GM19397 (cell line): ENCODE measurements at regions not wholly inside any gene's neighbourhood (a gene's known extent, or its start where the extent isn't known, plus 50 kb on each side); places are given as distances from the start of the nearest gene placed in this dataset.

Experiments
- ATAC-seq: cut with Tn5 transposase; IDR thresholded peaks from one replicate; pipeline ENCODE4 v1.9.1; 2021; ENCODE audit warnings: mild to moderate bottlenecking, moderate library complexity; ENCODE audit not compliant: unreplicated experiment

DNA sequence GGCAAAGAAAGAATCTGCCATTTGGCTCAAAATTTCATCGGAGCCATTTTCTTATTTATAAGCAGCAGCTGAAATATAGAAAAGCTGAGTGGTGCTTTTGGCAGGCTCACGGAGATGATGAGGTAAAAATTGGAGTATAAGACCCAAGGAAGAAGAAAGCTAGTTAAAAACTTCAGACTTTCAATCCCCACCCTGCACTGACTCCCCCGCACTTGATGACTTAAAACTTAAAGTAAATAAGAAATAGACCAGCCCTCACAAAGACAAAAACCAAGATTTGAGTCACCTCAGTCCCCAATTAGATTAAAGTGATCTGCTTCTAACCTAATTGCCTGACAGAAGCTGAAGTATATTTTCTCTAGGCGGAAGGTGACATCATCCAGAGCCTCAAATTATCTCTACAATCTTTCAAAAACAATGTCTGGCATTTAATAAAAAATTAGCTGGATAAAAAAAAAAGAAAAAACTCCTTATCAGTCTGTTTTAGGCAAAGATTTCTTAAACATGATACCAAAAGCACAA, 124.0 kb upstream of the PJA2 start:
- ATAC-seq: no peak

DNA sequence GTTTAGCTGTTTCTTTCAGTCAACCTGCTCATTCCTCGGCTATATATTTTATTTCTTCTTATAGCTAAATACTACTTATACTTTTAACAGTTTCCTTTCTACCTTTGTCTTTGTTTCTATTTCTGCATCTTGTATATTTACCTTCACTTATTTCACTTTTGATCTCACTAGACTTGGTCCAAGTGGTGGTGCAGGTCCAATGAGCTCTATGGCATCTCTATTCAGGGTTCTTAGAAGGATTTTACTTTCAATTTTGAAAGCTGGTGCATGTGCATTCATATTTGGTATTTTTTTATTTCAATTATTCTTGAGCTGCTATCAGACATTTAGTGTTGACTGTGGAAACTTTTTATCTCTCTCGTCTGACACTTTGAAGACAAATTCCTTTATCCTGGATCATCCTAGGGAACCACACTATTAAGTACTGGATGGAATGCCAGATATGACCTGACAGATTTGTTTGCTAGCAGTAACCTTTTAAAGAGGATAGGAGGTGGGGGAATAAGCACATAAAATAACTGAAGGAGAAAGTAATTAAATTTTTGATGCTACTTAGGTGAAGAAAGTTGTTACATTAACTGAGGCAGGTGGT, 123.1 kb upstream of the PJA2 start:
- no peak for ATAC-seq

DNA sequence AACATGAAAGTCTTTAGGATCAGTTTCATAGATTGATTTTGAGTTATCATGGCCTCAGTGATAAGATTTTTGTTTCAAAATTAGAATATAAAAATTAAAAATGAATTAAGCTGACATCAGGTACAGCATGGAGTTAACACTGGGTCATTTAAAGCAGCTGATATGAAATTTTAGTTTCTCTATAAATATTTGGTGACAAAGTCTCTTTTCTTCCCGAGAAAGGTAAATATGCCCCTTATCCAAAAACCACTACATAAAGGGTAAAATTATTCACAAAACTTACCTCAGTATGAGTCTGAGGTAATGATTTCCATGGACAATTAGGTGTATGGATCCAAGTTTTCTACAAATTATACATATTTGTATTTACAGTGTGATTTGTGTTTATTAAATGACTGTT, 121.5 kb upstream of the PJA2 start:
- ATAC-seq: no peak

DNA sequence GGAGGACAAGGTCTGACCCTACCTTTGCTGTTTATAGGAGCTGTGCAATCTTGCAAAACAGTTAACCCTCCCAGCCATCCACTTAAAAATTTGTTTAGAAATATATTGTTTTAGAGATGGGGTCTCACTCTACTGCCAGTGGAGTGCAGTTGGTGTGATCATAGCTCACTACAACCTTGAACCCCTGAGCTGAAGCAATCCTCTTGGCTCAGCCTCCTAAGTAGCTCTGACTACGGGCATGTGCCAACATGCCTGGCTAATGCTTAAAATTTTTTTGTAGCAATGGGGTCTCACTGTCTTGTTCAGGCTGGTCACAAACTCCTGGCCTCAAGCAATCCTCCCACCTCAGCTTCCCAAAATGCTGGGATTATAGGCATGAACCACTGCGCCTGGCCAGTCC, 120.2 kb upstream of the PJA2 start:
- ATAC-seq: no peak

DNA sequence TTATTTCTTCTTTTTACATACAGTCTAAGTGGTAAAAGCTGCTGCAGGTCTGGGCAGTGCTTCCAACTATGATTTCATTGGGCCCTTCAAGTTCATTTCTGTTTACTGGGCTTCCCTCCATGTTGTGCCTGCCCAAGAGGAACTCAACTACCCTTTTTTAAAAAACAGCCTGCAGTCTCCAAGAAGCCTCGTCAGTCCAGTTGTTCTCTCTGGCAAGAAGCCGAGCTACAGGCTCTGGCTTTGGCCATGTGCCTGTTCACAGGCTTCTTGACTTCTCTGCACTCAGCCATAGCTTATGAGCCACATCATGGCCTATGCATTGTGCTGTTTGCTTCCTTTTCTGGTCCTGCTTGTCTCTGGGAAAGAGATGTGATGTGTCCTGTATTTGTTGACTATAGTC, 119.7 kb upstream of the PJA2 start:
- no peak for ATAC-seq

DNA sequence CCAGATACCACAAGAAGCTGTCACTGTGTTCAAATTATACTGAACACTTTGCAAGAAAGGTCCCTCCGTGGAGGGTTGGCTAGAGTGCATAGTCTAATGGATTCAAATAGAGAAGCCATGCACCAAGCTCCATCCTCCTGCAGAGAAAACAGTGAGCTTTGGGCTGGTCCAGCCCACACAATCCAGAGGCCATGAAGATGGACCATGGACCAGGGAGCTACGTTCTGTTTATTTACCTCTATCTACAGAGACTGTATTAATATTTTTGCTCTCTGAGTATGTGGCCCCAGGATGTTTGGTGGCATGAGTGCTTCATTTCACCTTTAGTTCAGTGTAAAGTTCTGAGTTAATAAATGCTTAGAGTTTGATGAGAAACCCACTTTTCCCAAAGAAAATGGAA, 114.8 kb upstream of the PJA2 start:
- ATAC-seq: no peak

DNA sequence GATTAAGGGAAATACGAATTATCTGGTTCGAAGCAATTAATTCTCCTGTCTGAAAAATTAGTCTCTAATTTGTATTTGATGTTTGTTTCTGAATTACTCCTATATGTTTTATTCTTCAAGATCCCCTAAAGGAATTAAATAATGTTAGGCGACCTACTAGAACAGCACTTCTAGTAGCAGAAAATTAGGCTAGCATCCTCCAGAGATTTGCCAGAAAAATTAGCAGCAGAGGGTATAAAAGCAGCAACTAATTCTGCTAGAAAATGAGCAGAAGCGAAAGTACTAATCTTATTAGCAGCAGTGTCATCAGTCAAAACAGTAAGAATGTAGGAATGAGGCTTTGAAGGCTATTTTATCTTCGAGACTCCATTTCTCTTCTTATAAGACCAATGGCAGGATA, 114.3 kb upstream of the PJA2 start:
- no peak for ATAC-seq

DNA sequence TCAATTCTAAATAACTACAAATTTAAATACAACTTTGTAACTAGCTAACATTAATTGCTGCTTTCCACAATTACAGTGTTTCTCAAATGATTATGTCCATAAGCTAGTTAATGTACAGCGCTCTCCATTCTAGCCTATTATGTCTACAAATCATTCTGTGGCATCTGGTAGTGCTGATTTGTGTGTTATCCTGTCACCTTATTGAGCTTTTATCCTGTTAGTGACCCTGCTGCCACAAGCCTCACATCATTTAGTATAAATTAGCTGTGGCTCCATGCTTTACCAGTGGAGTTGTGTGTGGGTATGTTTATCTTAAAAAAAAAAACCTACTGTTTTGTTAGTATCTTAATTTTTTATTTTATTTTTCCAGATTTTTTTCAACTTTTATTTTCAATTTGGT, 112.6 kb upstream of the PJA2 start:
- no peak for ATAC-seq

DNA sequence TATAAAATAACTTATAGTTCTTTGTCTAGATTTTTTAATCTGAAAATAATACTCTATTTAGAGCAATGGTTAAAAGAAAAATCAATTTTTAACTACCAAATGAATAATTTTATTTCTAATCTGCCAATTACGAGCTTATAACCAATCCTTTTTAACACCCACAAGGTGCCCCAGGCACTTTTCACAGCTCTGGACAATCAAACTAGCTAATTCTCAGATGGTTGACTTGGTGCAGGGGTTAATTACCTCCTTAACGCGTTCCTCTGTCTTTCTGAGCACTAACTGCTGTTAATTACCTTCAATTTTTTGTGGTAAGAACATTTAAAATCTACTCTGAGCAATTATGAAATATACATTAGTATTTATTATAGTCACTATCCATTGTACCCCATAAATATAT, 109.6 kb upstream of the PJA2 start:
- no peak for ATAC-seq

DNA sequence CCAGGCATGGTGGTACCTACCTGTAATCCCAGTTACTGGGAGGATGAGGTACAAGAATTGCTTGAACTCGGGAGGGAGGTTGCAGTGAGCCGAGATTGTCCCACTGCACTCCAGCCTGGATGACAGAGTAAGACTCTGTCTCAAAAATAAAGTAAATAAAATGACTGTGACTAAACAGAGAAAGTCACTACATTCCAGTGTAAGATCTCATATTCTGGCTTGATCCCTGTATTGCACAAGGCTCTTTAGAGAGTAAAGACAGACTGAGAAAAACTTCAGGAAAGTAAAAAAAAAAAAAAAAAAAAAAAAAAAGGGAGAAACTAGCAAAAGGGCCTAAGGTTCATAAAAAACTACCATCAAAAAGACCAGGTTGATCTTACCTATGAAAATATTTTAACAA, 106.6 kb upstream of the PJA2 start:
- ATAC-seq: no peak

DNA sequence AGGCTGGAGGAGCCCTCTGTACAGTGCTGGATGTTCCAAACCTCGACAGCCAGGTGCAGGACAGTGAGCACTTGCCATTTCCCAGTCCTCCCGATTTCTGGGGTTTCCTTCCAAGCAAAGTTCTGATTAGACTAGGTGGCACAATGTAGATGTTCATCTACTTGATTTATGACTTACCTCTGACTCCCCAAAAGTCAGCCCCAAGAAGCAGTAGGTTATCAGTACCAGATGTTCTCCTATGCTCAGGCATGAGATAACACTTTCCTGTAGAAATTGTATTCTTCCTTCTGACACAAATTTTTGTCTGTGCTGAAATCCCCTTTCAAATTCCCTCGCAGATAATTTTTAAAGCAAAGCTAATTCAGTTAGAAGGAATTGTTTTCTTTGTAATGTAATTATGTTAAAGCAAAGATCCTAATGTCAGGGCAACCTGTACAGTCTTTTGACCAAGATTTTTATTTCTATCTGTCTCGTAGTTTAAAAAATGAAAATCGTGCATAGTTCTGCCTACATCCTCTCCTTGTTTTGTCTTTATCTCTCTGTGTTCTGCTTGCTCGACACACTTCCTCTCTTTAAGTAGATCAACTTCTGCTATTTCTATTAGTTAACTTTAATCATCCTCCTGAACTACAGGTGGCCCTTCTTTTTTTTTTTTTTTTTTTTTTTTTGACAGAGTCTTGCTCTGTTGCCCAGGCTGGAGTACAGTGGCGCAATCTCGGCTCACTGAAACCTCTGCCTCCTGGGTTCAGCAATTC, 102.4 kb upstream of the PJA2 start:
- no peak for ATAC-seq

DNA sequence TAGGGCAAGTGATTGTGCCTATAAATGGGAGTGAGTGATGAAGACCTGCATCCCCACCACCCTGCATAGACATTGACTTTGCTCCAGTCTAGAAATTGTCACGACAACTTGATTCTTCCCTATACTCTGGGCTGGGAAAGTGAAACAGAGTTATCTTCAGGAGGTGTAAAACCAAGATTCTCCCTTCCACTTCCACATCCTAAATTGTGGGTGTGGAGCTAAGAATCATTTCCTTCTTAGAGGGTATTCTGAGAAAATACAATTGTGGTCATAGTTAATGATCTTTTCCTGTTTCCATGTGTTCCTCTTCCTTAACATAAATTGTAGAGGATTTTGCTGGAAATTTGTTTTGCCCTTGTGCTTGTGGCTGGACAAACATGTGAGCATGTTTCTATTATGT, 96.8 kb upstream of the PJA2 start:
- no peak for ATAC-seq

DNA sequence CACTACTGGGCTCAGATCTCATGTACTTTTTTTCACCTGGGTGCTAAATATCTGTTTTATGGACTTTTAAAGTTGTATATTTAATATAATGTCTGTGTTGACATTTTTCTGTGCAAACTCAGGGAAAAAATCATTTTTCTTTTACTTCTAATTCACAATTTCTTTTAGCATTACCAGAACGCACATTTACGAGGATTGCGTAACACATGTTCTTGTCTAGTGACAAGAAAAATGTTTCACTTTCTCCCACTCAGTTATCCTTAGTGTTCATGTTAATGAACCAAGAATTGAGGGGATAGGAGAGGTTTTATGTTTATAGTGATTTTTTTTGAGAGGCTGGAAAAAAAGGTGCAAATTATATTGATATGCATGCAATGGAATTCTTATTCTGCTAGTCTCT, 86.3 kb upstream of the PJA2 start:
- ATAC-seq: no peak

DNA sequence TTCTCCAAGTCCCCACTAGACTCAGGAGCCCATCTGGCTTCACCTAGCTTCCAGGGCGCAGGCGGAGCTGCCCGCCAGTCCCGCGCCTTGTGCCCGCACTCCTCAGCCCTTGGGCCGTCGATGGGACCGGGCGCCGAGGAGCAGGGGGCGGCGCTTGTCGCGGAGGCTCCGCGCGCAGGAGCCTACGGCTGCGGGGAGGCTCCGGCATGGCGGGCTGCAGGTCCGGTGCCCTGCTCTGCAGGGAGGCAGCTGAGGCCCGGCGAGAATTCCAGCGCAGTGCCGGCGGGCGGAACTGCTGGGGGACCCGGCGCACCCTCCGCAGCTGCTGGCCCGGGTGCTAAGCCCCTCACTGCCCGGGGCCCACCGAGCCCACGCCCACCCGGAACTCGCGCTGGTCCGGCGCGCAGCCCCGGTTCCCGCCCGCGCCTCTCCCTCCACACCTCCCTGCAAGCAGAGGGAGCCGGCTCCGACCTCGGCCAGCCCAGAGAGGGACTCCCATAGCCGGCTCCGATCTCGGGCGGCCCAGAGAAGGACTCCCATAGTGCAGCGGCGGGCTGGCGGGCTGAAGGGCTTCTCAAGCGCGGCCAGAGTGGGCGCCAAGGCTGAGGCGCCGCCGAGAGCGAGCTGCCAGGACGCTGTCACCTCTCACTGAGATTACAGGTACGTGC, 78.1 kb upstream of the PJA2 start:
- ATAC-seq: no peak

DNA sequence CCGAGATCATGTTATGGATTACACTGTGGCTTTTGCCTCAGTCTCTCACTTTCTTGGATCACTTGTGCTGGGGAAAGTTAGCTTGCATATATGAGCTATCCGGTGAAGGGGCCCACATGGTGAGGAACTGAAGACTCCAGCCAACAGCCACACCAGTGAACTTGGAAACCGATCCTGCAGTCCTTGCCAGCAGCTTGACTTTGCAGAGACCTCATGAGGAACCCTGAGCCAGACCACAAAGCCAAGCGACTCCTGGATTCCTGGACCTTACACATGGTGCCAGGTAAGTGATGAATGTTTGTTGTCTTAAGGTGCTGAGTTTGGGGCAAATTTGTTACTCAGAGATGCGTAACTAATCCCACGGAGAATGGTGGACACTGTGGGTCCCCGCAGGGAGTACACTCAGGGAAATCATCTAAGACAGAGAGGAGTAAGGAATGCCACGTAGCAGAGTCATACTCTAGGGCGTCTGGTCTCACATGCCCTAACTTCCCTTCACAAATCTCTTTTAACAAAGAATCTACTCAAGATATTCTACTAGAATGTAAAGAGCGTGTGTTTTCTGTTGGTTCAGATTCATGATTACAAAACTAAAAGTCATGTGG, 76.5 kb upstream of the PJA2 start:
- ATAC-seq: no peak

DNA sequence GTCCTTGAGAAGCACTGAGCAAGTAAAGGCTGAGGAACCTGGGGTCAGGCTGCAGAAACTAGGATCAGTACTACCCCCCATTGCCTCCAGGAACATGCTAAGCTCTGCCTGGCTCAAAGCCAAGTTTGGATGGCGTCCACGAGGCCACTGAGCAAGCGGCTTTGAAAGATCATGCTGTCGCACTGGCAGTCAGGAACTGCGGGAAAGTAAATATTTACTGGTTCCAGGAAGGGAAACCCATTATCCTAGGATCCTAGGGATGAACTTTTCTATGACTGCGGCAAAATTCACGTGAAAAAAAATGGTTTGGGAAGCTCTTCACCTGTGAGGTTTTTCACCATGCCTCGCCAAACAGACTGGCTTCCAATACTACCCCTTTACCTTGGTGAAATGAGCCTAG, 75.3 kb upstream of the PJA2 start:
- ATAC-seq: no peak

DNA sequence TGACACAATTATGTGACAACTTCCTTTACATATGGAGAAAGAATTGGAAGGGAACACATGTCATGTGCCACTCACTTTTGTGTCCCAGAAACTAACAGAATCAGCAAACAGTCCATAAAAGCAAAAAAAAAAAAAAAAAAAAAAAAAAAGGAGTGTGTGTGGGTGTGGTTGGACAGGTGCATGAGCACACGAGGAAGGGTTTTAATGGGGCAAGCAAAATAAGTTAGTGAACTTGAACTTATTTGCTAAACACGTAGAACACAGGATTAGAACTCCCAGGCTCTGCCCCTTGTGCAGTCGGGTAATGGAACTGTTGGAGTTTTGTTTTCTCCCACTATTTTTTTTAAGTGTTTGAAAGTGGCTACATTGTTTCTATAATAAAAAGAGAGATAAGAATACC, 74.8 kb upstream of the PJA2 start:
- no peak for ATAC-seq

DNA sequence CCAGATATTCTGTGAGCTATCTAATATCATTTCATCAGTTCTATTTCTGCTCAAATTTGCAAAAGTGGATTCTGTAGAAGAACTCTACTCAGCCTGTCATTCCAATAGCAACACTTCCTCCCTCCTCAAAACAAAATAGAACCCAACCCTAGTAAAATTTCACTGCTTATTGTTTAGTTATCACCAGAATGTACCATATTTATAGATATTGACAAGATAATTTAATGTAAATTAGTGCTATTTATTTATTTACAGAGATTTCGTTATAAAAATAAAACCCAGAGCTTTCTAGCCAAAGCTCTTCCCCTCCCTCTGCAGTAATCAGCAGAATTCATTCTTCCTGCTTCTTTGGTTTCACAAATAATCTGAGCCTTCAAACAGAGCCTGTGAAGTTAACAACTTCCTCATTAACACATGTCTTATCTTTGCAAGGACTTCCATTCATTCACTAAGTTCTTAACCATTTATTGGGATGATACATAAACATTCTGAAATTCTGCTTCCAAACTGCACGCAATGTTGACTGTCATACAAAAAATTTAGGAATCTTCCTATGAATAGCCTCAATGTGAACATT, 73.7 kb upstream of the PJA2 start:
- no peak for ATAC-seq

DNA sequence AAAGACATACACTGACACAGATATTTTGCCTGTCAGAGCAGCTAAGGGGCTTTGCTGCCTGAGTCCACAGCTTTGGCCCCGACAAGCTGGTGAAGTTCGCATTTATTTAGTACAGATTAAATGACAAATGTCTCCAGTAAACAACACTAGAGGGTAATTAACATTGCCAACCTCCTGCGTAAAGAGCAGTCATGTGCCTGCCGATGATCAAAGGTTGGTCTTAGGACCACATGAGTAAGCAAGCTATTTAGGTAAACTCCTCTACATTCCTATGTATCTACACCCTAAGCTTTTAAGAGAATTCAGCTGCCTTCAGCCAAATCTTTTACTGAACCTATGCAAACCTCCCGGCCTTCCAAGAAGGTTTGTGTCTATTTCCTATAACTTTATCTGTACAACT, 73.0 kb upstream of the PJA2 start:
- no peak for ATAC-seq

DNA sequence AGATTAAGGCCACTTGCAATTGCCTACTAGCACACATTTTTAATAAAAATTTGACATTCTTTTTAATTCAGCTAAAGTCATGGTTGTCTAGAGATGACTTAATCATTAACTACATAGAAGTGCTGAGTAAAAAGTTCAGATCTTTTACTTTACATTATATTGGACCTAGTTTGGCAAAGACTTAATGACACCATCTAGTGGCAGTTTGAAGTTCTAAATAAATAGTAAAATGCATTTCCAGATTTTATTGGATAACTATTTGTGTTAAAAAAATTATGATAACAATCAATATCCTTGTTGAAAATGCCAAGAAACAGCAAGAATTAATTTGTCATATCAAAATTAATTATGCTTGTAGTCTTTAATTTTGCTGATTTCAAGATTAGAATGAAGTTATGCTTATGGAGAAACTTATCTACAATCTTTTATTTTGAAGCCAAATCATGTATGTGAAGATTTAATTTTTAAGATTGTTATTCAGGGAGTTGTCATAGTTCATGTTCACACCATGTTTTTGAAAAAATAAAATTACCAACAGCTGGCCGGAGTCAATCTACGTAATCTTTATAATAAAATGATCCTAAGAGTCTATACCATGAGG, 69.6 kb upstream of the PJA2 start:
- no peak for ATAC-seq

DNA sequence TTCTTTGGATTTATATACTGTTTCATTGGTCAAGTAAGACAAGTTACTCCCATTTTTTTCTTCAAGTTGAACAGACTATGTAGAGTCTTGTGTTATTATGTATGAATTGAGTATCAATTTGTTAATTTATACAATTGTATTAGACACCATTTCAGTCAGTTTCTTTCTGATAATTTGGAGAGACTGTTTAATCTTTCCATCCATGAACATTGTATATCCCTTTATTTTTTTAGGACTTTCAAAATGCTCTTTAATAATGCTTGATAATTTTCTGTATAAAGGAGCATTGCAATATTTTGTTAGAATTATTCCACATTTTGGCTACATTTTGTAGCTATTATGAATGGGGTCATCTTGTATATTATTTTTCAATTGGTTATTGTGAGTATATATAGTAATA, 69.1 kb upstream of the PJA2 start:
- ATAC-seq: no peak
